ENCODE measurements at regions not wholly inside any gene's neighbourhood (a gene's known extent, or its start where the extent isn't known, plus 50 kb on each side); places are given as distances from the start of the nearest gene placed in this dataset.

- DNase-seq (ENCODE audit: low read depth in 4 of 4, low spot score in 2 of 4), result no peak
Measured at GRCh38 chr1:209446356-209446755, 137.2 kb upstream of the CAMK1G start.

- no peak for DNase-seq (ENCODE audit: low read depth in 4 of 4, low spot score in 2 of 4)
Measured at GRCh38 chr1:209454340-209454994, 129.0 kb upstream of the CAMK1G start.

GRCh38 chr1:209455145-209455544 is 128.4 kb upstream of the CAMK1G start:
- DNase-seq (ENCODE audit: low read depth in 4 of 4, low spot score in 2 of 4), result no peak

GRCh38 chr1:209455661-209456358 is 127.7 kb upstream of the CAMK1G start:
- no peak for DNase-seq (ENCODE audit: low read depth in 4 of 4, low spot score in 2 of 4)

- DNase-seq (ENCODE audit: low read depth in 4 of 4, low spot score in 2 of 4), result no peak
Measured at GRCh38 chr1:209456878-209457277, 126.6 kb upstream of the CAMK1G start.

GRCh38 chr1:209457401-209458125 is 126.0 kb upstream of the CAMK1G start:
- no peak for DNase-seq (ENCODE audit: low read depth in 4 of 4, low spot score in 2 of 4)

GRCh38 chr1:209458921-209459320 is 124.6 kb upstream of the CAMK1G start:
- DNase-seq (ENCODE audit: low read depth in 4 of 4, low spot score in 2 of 4), result no peak

GRCh38 chr1:209461168-209461567 is 122.3 kb upstream of the CAMK1G start:
- no peak for DNase-seq (ENCODE audit: low read depth in 4 of 4, low spot score in 2 of 4)

GRCh38 chr1:209462433-209462832 is 121.1 kb upstream of the CAMK1G start:
- no peak for DNase-seq (ENCODE audit: low read depth in 4 of 4, low spot score in 2 of 4)

- no peak for DNase-seq (ENCODE audit: low read depth in 4 of 4, low spot score in 2 of 4)
Measured at GRCh38 chr1:209463441-209463840, 120.1 kb upstream of the CAMK1G start.

- DNase-seq (ENCODE audit: low read depth in 4 of 4, low spot score in 2 of 4), result no peak
Measured at GRCh38 chr1:209473025-209473424, 110.5 kb upstream of the CAMK1G start.

GRCh38 chr1:209480345-209480744 is 103.2 kb upstream of the CAMK1G start:
- no peak for DNase-seq (ENCODE audit: low read depth in 4 of 4, low spot score in 2 of 4)

GRCh38 chr1:209483691-209484090 is 99.8 kb upstream of the CAMK1G start:
- no peak for DNase-seq (ENCODE audit: low read depth in 4 of 4, low spot score in 2 of 4)

GRCh38 chr1:209484429-209484828 is 99.1 kb upstream of the CAMK1G start:
- no peak for DNase-seq (ENCODE audit: low read depth in 4 of 4, low spot score in 2 of 4)

GRCh38 chr1:209485167-209485566 is 98.3 kb upstream of the CAMK1G start:
- no peak for DNase-seq (ENCODE audit: low read depth in 4 of 4, low spot score in 2 of 4)

- no peak for DNase-seq (ENCODE audit: low read depth in 4 of 4, low spot score in 2 of 4)
Measured at GRCh38 chr1:209485751-209486150, 97.8 kb upstream of the CAMK1G start.

GRCh38 chr1:209486861-209487593 is 96.5 kb upstream of the CAMK1G start:
- DNase-seq (ENCODE audit: low read depth in 4 of 4, low spot score in 2 of 4), result no peak

- no peak for DNase-seq (ENCODE audit: low read depth in 4 of 4, low spot score in 2 of 4)
Measured at GRCh38 chr1:209490013-209490412, 93.5 kb upstream of the CAMK1G start.

- DNase-seq (ENCODE audit: low read depth in 4 of 4, low spot score in 2 of 4), result no peak
Measured at GRCh38 chr1:209491031-209491430, 92.5 kb upstream of the CAMK1G start.

GRCh38 chr1:209491496-209491895 is 92.0 kb upstream of the CAMK1G start:
- no peak for DNase-seq (ENCODE audit: low read depth in 4 of 4, low spot score in 2 of 4)

- DNase-seq (ENCODE audit: low read depth in 4 of 4, low spot score in 2 of 4), result no peak
Measured at GRCh38 chr1:209491897-209492296, 91.6 kb upstream of the CAMK1G start.

Data from left renal cortex interstitium (tissue), 4 donors.